ENCODE measurements at regions not wholly inside any gene's neighbourhood (a gene's known extent, or its start where the extent isn't known, plus 50 kb on each side); places are given as distances from the start of the nearest gene placed in this dataset.

GRCh38 chr10:106217627-106218026 lies 946.9 kb downstream of the SORCS1 start:
- H3K27ac ChIP-seq (ENCODE audit: low read depth in 1 of 2, low read length in 1 of 2) = no peak overlapping the region
- no peak overlapping the region for H3K9ac ChIP-seq (ENCODE audit: insufficient read depth in 1 of 2, low read length in 2 of 2)
- WGBS, 2 donors = 72 to 73% methylated on average over 3 of the region's 3 CpGs
- H3K27me3 ChIP-seq (ENCODE audit: control insufficient read depth in 3 of 3, insufficient read depth in 3 of 3, low read length in 2 of 3) = no peaks in the 10 kb centered on the region
- no peaks in the 10 kb centered on the region for H3K9me3 ChIP-seq (ENCODE audit: control insufficient read depth in 4 of 4, insufficient read depth in 3 of 4, low read length in 3 of 4)
- no peaks in the 10 kb centered on the region for H3K4me1 ChIP-seq (ENCODE audit: control insufficient read depth in 5 of 5, insufficient read depth in 5 of 5, low read length in 5 of 5)
- no peaks in the 10 kb centered on the region for H3K36me3 ChIP-seq (ENCODE audit: control insufficient read depth in 4 of 4, insufficient read depth in 4 of 4, low read length in 4 of 4)
- H3K4me3 ChIP-seq = no peak overlapping the region
- ATAC-seq (ENCODE audit: insufficient read depth, low FRiP score) (no peak), DNase-seq (no peak)
- TF ChIP-seq, protein P1, sequence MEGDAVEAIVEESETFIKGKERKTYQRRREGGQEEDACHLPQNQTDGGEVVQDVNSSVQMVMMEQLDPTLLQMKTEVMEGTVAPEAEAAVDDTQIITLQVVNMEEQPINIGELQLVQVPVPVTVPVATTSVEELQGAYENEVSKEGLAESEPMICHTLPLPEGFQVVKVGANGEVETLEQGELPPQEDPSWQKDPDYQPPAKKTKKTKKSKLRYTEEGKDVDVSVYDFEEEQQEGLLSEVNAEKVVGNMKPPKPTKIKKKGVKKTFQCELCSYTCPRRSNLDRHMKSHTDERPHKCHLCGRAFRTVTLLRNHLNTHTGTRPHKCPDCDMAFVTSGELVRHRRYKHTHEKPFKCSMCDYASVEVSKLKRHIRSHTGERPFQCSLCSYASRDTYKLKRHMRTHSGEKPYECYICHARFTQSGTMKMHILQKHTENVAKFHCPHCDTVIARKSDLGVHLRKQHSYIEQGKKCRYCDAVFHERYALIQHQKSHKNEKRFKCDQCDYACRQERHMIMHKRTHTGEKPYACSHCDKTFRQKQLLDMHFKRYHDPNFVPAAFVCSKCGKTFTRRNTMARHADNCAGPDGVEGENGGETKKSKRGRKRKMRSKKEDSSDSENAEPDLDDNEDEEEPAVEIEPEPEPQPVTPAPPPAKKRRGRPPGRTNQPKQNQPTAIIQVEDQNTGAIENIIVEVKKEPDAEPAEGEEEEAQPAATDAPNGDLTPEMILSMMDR (IDR thresholded peaks at IDR 0.05; ENCODE audit: control extremely low read depth, extremely low read depth) = no peak

- DNase-seq (no peak), ATAC-seq (ENCODE audit: insufficient read depth, low FRiP score) (no peak)
- Histone ChIP-seq H3K9me3 (ENCODE audit: control insufficient read depth in 4 of 4, insufficient read depth in 3 of 4, low read length in 3 of 4) (no peaks in the 10 kb centered on the region), H3K27me3 (ENCODE audit: control insufficient read depth in 3 of 3, insufficient read depth in 3 of 3, low read length in 2 of 3) (no peaks in the 10 kb centered on the region), H3K9ac (ENCODE audit: insufficient read depth in 1 of 2, low read length in 2 of 2) (no peak overlapping the region), H3K27ac (ENCODE audit: low read depth in 1 of 2, low read length in 1 of 2) (no peak overlapping the region), H3K4me1 (ENCODE audit: control insufficient read depth in 5 of 5, insufficient read depth in 5 of 5, low read length in 5 of 5) (no peaks in the 10 kb centered on the region), H3K36me3 (ENCODE audit: control insufficient read depth in 4 of 4, insufficient read depth in 4 of 4, low read length in 4 of 4) (no peaks in the 10 kb centered on the region), H3K4me3 (no peak overlapping the region)
- 43 to 79% methylated on average over 2 of the region's 2 CpGs for WGBS, 2 donors
- TF ChIP-seq, protein P1 (IDR thresholded peaks at IDR 0.05; ENCODE audit: control extremely low read depth, extremely low read depth) = no peak
Measured at GRCh38 chr10:106216085-106216484, 948.4 kb downstream of the SORCS1 start.

DNA sequence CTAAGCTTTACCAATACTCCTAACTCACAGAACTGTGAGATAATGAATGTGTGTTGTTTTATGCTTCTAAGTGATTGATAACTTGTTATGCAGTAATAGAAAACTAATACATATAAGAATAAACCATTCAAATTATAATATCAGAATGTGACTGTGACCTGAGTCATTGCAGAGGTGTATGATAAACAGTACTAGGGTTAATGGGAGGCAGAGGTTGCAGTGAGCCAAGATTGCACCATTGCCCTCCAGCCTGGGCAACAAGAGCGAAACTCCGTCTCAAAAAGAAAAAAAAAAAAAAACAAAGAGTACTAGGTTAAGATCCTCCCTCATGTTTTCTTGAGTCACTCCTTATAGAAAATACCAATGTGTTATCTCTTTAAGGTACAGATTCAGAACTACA lies 950.3 kb downstream of the SORCS1 start:
- no peaks in the 10 kb centered on the region for H3K27me3 ChIP-seq (ENCODE audit: control insufficient read depth in 3 of 3, insufficient read depth in 3 of 3, low read length in 2 of 3)
- H3K9ac ChIP-seq (ENCODE audit: insufficient read depth in 1 of 2, low read length in 2 of 2) = no peak overlapping the region
- DNase-seq (no peak), ATAC-seq (ENCODE audit: insufficient read depth, low FRiP score) (no peak)
- H3K27ac ChIP-seq (ENCODE audit: low read depth in 1 of 2, low read length in 1 of 2) = no peak overlapping the region
- TF ChIP-seq, protein P1 (IDR thresholded peaks at IDR 0.05; ENCODE audit: control extremely low read depth, extremely low read depth) = no peak
- no peaks in the 10 kb centered on the region for H3K4me1 ChIP-seq (ENCODE audit: control insufficient read depth in 5 of 5, insufficient read depth in 5 of 5, low read length in 5 of 5)
- H3K36me3 ChIP-seq (ENCODE audit: control insufficient read depth in 4 of 4, insufficient read depth in 4 of 4, low read length in 4 of 4) = no peaks in the 10 kb centered on the region
- H3K4me3 ChIP-seq = no peak overlapping the region
- WGBS, 2 donors = 90 to 91% methylated on average over 2 of the region's 2 CpGs
- H3K9me3 ChIP-seq (ENCODE audit: control insufficient read depth in 4 of 4, insufficient read depth in 3 of 4, low read length in 3 of 4) = no peaks in the 10 kb centered on the region

- H3K4me3 ChIP-seq = no peak overlapping the region
- H3K4me1 ChIP-seq (ENCODE audit: control insufficient read depth in 5 of 5, insufficient read depth in 5 of 5, low read length in 5 of 5) = no peaks in the 10 kb centered on the region
- no peak overlapping the region for H3K27ac ChIP-seq (ENCODE audit: low read depth in 1 of 2, low read length in 1 of 2)
- ATAC-seq (ENCODE audit: insufficient read depth, low FRiP score) = no peak
- DNase-seq = no peak
- no peak overlapping the region for H3K9ac ChIP-seq (ENCODE audit: insufficient read depth in 1 of 2, low read length in 2 of 2)
- no peaks in the 10 kb centered on the region for H3K9me3 ChIP-seq (ENCODE audit: control insufficient read depth in 4 of 4, insufficient read depth in 3 of 4, low read length in 3 of 4)
- 64 to 85% methylated on average over 1 of the region's 1 CpG for WGBS, 2 donors
- TF ChIP-seq, protein P1 (IDR thresholded peaks at IDR 0.05; ENCODE audit: control extremely low read depth, extremely low read depth) = no peak
- no peaks in the 10 kb centered on the region for H3K36me3 ChIP-seq (ENCODE audit: control insufficient read depth in 4 of 4, insufficient read depth in 4 of 4, low read length in 4 of 4)
- no peaks in the 10 kb centered on the region for H3K27me3 ChIP-seq (ENCODE audit: control insufficient read depth in 3 of 3, insufficient read depth in 3 of 3, low read length in 2 of 3)
Measured at GRCh38 chr10:106213493-106213892, 951.0 kb downstream of the SORCS1 start.

Data from lung (tissue), 11 donors.